SU-DHL-6 (cell line): ENCODE measurements at regions not wholly inside any gene's neighbourhood (a gene's known extent, or its start where the extent isn't known, plus 50 kb on each side); places are given as distances from the start of the nearest gene placed in this dataset.

ENCODE experiments used
- H2AFZ ChIP-seq: fragments of 200-600 bp; sonication (generic); 2 replicates; pipeline ENCODE4 v1.6.1; 2014; ENCODE audit warnings: low read depth, mild to moderate bottlenecking, moderate library complexity, mixed read lengths, antibody characterized with exemption, low read length; ENCODE audit not compliant: severe bottlenecking
- H3F3A ChIP-seq: fragments of 200-600 bp; shearing (Covaris generic); 2 replicates; pipeline ENCODE4 v1.6.0; 2016; ENCODE audit warnings: antibody characterized with exemption, mild to moderate bottlenecking; ENCODE audit not compliant: insufficient read depth
- H3K27ac ChIP-seq: fragments of 200-600 bp; sonication (generic); 2 replicates; pipeline ENCODE4 v1.5.1; 2016; ENCODE audit warnings: low read depth, mild to moderate bottlenecking, low read length, moderate library complexity, mixed read lengths
- H3K27me3 ChIP-seq: fragments of 200-600 bp; sonication (generic), shearing (Covaris generic); 2 replicates; pipeline ENCODE4 v1.6.0; 2014; ENCODE audit warnings: mild to moderate bottlenecking, low read length
- H3K36me3 ChIP-seq: fragments of 200-600 bp; sonication (generic); 2 replicates; pipeline ENCODE4 v1.6.1; 2014; ENCODE audit warnings: mild to moderate bottlenecking, low read length, mixed read lengths
- H3K4me2 ChIP-seq: fragments of 300-600, 200-600 bp; shearing (Covaris generic), sonication (generic); 2 replicates; pipeline ENCODE4 v1.6.0; 2014; ENCODE audit warnings: low read length, low read depth, mild to moderate bottlenecking; ENCODE audit not compliant: poor library complexity, severe bottlenecking
- H3K4me3 ChIP-seq: fragments of 200-600 bp; sonication (generic); 2 replicates; pipeline ENCODE4 v1.5.1; 2014; ENCODE audit warnings: antibody characterized with exemption, low read length, mild to moderate bottlenecking, mixed read lengths; ENCODE audit not compliant: insufficient read depth, poor library complexity, severe bottlenecking
- H3K79me2 ChIP-seq: fragments of 200-600 bp; sonication (generic); 2 replicates; pipeline ENCODE4 v1.6.1; 2014; ENCODE audit warnings: mild to moderate bottlenecking, low read length, moderate library complexity; ENCODE audit not compliant: insufficient read depth
- H3K9ac ChIP-seq: fragments of 200-600 bp; sonication (generic); 2 replicates; pipeline ENCODE4 v1.7.0; 2014; ENCODE audit warnings: mild to moderate bottlenecking, low read length
- H3K9me2 ChIP-seq: fragments of 200-600 bp; sonication (generic); replicated peaks from 2 replicates; pipeline ENCODE4 v1.6.1; 2014; ENCODE audit warnings: low read length; ENCODE audit not compliant: insufficient read depth
- H3K9me3 ChIP-seq: fragments of 200-600 bp; sonication (generic); 2 replicates; pipeline ENCODE4 v1.6.1; 2014; ENCODE audit warnings: low read length, mixed read lengths; ENCODE audit not compliant: insufficient read depth
- H4K20me1 ChIP-seq: fragments of 200-600 bp; sonication (generic); 2 replicates; pipeline ENCODE4 v1.6.1; 2014; ENCODE audit warnings: low read depth, mild to moderate bottlenecking, antibody characterized with exemption, low read length, moderate library complexity, mixed read lengths
- CTCF ChIP-seq: fragments of 200-600 bp; sonication (generic); IDR thresholded peaks from one replicate; pipeline ENCODE4 v1.5.1; 2017; ENCODE audit warnings: antibody characterized with exemption, mild to moderate bottlenecking, low read length, moderate library complexity; ENCODE audit not compliant: insufficient read depth, poor library complexity, severe bottlenecking
- EZH2phosphoT487 ChIP-seq: fragments of 200-600 bp; sonication (generic), shearing (Covaris generic); conservative IDR thresholded peaks from 2 replicates; pipeline ENCODE4 v1.6.1; 2018; ENCODE audit warnings: mild to moderate bottlenecking, antibody characterized with exemption, low read length, moderate library complexity, mixed read lengths

- Histone ChIP-seq H3K9me2 (no peaks in the 10 kb centered on the region), H3K4me3 (no peak overlapping the region), H3K27me3 (no peaks in the 10 kb centered on the region), H3K36me3 (no peaks in the 10 kb centered on the region), H4K20me1 (no peaks in the 10 kb centered on the region), H3K27ac (no peak overlapping the region), H3K79me2 (no peaks in the 10 kb centered on the region), H3K9ac (no peak overlapping the region), H3K9me3 (no peaks in the 10 kb centered on the region), H3F3A (no peaks in the 10 kb centered on the region), H2AFZ (no peak overlapping the region), H3K4me2 (no peak overlapping the region)
- TF ChIP-seq EZH2phosphoT487, result no peak
- no peak for TF ChIP-seq CTCF
Observed at GRCh38 chr13:31638577-31638976, 100.7 kb upstream of the RXFP2 start.

- Histone ChIP-seq H2AFZ (no peak overlapping the region), H3K79me2 (no peaks in the 10 kb centered on the region), H3K9me2 (no peaks in the 10 kb centered on the region), H3K36me3 (no peaks in the 10 kb centered on the region), H4K20me1 (no peaks in the 10 kb centered on the region), H3K4me2 (no peak overlapping the region), H3K9ac (no peak overlapping the region), H3K27me3 (no peaks in the 10 kb centered on the region), H3K4me3 (no peak overlapping the region), H3K9me3 (no peaks in the 10 kb centered on the region), H3F3A (no peaks in the 10 kb centered on the region), H3K27ac (no peak overlapping the region)
- TF ChIP-seq EZH2phosphoT487 (no peak), CTCF (no peak)
Observed at GRCh38 chr13:31639443-31640163, 99.7 kb upstream of the RXFP2 start.

- Histone ChIP-seq H3K9me3 (no peaks in the 10 kb centered on the region), H3K27me3 (no peaks in the 10 kb centered on the region)
Observed at GRCh38 chr13:31649766-31650165, 89.6 kb upstream of the RXFP2 start.

More at GRCh38 chr13:31649766-31650165, 89.6 kb upstream of the RXFP2 start:
- H3K36me3 ChIP-seq, result no peaks in the 10 kb centered on the region
- H3K4me2 ChIP-seq, result no peak overlapping the region
- H3K9ac ChIP-seq, result no peak overlapping the region
- H3K79me2 ChIP-seq, result no peaks in the 10 kb centered on the region
- no peaks in the 10 kb centered on the region for H4K20me1 ChIP-seq
- no peaks in the 10 kb centered on the region for H3K9me2 ChIP-seq
- no peak overlapping the region for H3K27ac ChIP-seq
- no peaks in the 10 kb centered on the region for H3F3A ChIP-seq
- no peak for TF ChIP-seq EZH2phosphoT487
- no peak for TF ChIP-seq CTCF
- no peak overlapping the region for H3K4me3 ChIP-seq
- no peak overlapping the region for H2AFZ ChIP-seq
